HG02938 (cell line): ENCODE measurements at regions not wholly inside any gene's neighbourhood (a gene's known extent, or its start where the extent isn't known, plus 50 kb on each side); places are given as distances from the start of the nearest gene placed in this dataset.

ENCODE experiments used
- ATAC-seq: cut with Tn5 transposase; IDR thresholded peaks from one replicate; pipeline ENCODE4 v1.9.1; 2021; ENCODE audit warnings: mild to moderate bottlenecking, moderate library complexity; ENCODE audit not compliant: unreplicated experiment

DNA sequence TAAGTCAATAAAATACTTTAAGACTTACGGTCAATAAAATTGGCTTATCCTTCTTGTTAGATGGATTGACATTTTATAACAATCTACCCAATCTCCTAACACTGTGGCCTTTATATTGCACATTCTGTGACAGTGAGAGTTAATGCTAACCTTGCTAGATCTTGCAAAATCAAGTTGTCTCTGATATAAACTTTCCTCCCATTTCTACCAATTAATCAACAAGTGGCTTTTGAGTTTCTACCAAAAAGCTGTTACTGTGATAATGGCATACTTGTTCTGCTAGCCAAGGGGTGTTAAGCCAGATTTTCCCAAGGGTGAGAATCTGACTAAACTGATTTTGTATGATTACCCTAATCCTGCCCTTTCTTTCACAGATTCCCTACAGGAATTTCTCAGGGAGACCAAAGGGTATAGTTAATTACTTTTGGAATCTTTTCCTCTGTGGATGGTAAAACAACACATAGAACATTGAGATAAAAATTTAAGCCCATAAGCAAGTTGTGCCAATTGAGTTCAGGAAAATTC, 174.1 kb upstream of the SUCLG2 start:
- ATAC-seq, result no peak

DNA sequence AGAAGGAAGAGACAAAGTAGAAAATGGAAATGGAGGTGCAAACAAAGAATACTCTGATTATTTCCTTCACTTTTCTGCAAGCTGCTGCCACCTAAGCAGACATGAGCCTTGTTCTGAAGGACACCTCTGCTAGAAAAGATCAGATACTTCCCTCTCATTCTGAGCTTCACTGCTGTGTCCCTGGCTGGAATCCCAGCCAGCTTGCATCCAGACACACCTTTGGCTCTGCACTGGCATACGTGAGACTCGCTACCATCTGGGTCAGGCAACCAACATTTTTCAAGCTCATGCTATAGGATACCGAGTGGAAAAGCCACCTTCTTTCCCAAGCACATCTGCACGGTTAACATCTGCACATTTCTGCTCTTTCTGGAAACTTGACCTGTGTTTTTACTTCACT, 166.7 kb upstream of the SUCLG2 start:
- ATAC-seq, result no peak

DNA sequence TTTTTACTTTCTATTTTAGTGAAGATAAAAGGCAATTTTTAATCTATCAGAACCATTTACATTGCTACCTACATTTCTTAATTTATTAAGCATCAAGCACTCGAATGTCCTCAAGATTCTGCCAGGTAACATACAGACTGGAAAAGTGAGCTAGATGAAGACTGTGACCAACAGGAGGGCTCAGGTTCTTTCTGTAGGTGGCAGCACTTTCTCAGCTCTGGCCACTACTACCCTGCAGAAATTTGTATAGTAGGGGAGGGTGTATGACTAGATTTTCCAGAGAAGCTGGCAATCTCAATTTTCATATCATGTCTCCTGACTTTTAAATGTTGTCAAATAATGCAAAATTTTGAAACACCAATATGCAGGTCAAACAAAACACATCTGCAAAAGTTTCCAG, 165.0 kb upstream of the SUCLG2 start:
- ATAC-seq, result no peak

DNA sequence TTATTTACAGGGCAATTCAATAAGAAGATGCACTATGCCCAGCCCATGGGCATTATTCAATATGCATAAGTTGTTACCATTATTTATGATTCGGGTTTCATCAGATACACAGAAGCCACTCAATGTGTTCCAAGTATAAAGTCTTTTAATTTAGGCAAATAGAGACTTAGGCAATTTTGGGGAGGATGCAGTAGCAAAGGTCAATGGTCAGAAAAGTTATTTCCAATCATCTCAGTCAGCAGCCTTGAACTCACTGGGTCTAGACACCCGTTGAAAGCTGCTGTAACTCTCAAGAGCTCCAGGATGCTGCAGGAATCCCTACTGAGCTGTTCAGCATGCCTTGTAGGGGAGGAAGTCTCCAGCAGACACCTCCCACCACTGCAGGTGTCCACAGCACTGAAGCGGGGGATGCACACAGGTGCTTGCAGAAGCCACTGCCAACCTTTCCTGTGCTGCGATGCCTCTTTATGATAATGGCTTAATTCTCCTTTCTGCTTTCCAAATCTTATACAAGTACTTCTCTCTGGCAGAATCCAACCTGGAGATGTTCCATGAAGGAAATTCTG, 155.0 kb upstream of the SUCLG2 start:
- no peak for ATAC-seq

DNA sequence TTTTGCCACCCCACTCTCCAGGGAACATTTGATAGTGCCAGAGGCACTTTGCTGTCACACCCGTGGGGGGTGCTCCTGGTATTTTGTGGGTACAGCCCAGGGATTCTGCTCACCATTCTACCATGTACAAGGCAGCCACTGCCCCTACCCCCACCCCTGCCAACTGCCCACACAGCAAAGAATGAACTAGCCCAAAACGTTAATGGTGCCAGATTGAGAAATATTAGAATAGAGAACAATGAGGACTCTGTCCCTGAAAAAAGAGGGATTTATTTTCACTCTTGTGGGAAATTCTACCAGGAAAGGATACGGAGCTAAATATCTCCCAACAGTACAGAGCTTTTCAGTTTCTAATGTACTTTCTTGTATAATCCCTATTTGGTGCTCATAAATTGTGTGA, 154.5 kb upstream of the SUCLG2 start:
- ATAC-seq, result no peak

DNA sequence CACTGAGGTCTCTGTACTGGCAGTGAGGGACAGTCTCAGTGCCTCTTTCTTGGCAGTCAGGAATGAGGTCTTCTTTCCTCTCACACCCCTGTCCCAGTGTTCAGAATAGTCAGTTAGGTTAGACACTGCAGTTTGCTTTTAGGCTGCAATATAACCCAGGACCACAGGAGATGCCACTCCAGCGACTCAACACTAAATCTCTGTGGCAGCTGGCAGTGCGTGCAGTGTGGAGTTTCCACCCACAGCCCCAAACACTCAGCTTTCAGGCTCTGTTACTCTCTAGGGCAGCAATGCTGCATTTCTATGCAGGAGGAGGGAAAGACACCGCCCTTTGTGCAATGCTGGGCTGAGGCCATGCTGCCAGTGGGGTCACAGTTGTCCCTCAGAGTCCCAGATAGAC, 150.2 kb upstream of the SUCLG2 start:
- no peak for ATAC-seq

DNA sequence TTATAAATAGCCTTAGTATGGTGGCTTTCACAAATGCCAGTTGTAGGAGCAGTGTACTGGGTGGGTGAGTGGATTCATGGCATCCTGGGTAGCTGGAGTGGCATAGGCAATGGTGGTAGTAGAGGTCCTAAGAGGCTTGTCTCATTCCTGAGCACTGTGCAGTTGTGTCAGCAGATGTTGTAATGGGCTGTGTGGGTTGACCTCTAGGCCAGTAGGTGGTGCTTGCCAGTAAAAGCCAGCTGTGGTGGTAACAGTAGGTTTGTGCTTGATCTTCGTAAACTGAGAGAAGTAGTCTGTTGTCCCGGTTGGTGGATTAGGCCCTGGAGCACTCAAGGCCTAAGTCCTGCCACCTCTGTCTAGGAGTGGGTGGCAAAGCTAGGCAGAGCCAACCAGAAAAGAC, 149.7 kb upstream of the SUCLG2 start:
- ATAC-seq, result no peak

DNA sequence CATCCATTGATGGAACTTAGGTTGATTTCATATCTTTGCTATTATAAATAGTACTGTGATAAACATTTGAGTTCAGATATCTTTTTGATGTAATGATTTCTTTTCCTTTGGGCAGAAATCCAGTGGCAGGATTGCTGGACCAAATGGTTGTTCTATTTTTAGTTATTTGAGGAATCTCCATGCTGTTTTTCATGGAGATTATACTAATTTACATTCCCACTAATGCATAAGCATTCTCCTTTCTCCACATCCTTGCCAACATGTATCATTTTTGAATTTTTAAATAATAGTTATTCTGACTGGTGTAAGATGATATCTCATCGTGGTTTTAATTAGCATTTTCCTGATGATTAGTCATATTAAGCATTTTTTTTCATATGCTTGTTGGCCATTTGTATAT, 144.0 kb upstream of the SUCLG2 start:
- ATAC-seq, result no peak

DNA sequence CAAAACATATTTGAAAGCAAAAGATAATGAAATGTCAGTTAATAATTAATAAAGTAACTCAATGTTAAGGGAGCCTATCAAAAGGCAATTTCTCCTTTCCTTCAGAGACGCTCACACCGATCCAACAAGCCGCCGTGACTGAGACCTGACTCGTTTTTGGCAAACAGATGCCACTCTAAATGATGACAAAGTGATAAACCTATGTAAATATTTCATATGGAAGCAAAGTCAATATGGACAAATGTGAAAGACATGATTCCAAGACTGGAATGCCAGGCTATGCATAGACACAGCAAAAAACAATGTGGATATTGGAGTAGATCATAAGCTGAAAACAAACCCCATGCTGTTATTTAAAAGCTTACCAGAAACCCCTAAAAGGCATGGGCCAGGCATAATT, 137.2 kb upstream of the SUCLG2 start:
- ATAC-seq, result no peak

DNA sequence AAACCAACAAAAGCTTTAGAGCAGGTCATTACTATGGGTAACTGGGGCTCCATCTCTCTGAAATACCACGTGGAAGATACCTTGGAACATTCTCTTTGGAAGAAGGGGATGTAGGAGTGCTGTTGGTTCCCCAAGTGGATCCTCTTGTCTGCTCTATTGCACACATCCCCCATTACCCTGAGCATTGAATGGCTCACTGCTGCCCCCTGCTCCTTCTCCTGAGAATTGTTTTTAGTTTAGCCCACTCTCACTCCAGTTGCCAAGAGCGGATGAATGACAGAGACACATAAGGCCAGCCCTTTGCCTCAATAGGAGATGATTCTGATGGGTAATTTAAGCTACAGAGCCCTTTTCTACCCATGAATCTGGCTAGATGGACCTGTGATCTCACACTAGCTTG, 135.6 kb upstream of the SUCLG2 start:
- ATAC-seq, result peak; percentile 93

DNA sequence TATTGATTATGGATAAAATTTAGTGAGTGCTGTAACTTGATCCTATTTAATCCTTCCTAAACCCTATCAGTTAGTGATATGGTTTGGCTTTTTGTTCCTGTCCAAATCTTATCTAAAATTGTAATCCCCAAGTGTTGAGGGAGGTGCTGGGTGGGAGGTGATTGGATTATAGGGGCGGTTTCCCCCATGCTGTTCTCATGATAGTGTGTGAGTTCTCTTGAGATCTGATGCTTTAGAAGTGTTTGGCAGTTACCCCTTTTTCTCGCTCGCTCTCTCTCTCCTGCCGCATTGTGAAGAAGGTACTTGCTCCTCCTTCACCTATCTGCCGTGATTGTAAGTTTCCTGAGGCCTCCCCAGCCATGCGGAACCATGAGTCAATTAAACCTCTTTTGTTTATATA, 134.0 kb upstream of the SUCLG2 start:
- ATAC-seq, result no peak

DNA sequence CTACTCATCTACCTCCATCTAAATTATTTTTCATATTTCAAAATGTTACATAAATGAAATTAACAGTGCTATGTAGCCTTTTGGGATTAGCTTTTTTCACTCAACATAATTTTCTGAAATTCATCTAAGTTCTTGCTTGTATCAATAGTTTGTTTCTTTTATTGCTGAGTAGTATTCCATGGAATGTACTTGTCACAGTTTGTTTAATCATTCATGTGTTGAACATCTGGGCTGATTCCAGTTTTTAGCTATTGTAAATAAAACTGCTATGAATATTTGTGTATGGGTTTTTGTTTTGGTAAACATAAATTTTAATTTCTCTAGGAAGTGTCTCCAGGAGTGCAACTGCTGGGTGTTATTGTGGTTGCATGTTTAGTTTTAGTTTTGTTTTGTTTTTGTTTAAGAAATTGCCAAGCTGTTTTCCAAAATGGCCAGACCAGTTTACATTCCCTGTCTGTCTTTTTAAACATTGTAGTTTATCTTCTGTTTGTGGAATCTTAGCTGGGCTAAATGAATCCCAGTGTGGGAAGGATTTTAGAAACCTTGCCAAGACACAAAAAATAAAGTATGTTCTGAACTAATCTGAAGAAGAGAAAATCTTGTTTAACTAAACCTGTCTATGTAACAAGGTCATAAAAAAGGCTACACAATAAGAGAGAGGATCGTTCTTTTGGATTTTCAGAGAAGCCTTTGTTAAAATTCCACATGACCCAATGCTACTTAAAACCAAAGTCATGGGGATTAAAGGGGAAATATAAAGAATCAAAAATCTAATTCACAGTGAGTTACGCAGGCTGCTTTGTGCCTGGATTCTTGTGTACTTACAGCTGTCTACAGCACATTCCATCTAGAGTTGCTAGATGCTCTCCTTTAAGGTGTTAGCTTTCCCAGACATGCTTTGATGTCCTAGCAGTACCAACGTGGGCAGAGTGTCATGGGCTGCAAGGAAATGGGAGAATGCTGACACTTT, 129.2 kb upstream of the SUCLG2 start:
- ATAC-seq, result no peak

DNA sequence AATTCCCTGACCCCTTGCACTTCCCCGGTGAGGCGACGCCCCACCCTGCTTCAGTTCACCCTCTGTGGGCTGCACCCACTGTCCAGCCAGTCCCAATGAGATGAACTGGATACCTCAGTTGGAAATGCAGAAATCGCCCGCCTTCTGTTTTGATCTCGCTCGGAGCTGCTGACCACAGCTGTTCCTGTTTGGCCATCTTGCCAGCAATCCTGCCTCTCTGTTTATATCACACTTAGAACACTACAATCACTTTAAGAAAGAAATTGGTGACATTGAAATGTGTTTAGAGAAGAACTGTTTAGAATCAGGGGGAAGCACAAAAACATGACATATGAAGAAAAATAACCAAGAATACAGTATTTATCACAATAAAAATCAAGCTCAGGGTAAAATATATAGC, 127.5 kb upstream of the SUCLG2 start:
- no peak for ATAC-seq

DNA sequence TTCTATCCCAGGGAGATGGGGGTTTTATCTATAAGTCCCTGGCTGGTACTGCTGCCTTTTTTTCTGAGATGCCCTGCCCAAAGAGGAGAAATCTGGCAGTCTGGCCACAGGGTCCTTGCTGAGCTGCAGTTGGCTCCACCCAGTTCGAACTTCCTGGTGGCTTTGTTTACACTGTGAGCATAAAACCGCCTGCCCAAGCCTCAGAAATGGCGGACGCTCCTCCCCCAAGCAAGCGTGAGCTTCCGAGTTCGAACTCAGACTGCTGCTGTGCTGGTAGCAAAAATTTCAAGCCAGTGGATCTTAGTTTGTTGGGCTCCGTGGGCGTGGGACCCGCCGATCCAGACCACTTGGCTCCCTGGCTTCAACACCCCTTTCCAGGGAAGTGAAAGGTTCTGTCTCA, 126.8 kb upstream of the SUCLG2 start:
- no peak for ATAC-seq

DNA sequence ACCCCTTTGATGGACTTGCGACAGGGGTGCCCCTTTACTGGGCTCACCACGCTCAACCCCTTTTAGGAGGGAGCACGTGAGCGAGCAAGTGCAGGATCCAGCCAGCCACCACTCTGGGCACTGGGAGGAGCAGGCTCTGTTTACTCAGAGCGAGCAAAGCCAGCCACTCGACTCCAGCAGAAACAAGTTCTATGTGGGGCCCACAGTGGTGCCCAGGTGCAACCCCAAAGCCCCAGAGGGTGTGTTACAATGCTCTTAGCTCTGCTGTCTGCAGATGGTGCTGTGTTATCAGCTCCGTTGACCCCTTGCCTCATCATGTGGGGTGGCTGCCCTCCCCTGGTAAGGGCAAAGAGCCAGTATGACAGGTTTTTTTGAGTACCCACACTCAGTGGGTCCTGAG, 120.3 kb upstream of the SUCLG2 start:
- no peak for ATAC-seq

DNA sequence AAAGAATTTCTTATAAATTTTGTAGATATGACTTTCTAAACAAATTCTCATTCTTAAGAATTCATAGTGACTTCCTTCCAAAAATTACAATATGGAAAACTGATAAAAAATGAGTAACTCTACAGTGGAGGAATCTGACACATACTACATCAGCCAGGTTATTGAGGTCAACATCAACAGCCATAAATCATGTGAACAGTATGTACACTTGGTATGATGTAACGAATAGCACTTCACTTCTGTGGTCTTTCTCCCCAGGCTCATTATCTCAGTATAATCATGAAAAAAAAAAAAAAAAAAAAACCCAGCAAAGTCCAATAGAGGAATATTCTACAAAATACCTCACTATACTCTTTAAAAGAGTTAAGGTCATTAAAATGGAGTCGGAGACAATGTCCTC, 111.2 kb upstream of the SUCLG2 start:
- ATAC-seq, result no peak

DNA sequence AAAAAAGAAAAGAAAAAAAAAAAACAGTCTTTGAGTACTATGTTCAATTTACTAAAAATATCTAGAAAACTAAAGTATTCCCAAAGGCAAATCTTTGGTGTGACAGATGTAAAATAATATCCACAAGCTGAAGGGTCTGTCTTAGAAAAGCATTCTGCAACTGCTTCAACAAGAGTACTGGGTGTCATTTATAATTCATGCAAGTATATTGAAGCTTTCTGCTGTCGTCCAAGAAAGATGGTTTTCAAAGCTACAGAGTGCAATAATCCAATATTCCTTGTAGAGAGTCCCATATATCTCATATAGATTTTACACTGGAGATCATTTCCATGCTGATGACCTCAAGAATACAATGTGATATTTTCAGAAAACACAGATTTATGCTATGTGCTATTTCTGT, 90.9 kb upstream of the SUCLG2 start:
- ATAC-seq, result no peak

DNA sequence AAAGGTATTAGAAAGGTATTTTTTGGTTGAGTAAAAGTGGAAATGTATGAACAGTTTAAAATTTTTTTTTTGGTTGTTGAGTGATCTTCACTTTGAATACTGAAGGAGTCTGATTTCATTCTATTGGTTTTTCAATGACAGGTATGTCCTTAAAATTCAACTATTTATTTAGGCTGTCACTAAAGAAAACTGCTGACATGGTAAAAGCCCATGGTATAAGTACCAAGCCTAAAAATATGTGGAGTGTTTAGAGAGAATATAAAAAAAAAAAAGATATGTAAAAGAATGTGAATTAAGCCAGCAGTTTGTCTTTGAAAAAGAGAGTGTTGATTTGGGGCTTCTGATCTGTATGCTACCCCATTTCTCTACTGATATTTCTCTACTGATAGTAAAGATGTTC, 90.3 kb upstream of the SUCLG2 start:
- ATAC-seq, result no peak

DNA sequence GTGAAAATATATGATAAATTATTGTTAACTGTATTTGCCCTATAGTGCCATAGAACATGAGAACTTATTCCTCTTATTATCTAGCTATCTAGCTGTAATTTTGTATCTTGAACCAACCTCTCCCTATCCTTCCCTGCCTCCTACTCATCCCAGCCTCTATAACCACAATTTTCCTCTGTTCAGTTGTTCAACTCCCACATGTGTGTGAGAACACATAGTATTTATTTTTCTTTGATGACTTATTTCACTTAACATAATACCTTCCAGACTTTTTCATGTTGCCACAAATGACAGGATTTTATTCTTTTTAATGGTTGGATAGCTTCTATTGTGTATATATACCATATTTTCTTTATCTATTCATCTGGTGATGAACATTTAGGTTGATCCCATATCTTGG, 85.4 kb upstream of the SUCLG2 start:
- ATAC-seq, result no peak

DNA sequence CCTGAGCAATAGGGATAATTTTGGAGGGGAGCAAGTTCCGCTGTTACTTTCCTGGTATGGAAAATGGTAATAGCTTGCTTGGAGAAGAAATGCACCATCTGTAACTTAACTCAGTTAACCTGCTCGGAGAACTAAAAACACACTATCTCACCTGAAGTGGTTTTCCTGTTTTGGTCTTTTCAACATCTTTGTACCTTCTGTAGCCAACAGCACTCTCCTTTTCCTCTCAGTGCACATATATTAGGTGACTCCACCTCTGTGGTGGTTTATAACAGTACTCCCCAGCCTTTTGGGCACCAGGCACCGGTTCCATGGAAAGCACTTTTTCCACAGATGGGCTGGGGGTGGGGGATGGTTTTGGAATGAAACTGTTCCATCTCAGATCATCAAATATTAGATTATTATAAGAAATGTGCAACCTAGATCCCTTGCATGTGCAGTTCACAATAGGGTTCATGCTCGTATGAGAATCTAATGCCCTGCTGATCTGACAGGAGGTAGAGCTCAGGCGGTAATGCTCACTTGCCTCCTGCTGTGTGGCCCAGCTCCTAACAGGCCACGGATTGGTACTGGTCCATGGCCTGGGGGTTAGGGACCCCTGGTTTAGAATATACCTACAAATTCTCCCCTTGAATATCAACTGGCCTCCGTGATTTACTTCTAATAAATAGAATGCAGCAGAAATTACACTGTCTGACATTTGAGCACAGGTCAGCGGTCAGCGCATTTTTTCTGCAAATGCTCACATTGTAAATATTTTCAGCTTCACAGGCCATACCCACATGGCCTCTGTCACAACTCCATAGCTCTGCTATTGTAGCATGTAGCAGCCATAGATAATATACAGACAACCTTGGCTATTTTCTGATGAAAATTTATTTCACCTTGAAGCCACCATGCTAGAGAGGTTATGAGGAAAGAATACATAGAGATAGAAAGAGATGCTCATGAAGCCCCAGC, 83.8 kb upstream of the SUCLG2 start:
- no peak for ATAC-seq

DNA sequence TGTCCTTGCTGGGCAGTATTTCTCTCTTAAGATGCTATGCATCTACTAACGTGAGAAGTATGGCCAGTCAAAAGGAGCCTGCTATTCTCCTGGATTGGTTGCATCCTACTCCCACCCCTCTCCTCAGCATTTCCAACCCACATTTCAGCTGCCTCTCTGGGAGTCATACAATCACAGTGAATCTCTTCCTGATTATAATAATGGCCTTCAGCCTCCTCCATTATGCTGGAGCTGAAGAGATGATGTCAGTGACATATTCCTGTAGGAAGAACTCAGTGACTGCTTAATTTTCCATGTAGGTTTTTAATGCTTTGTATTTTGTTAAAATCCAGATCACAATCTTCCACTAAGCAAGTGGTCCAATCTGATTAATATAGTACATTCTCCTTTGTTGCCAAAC, 82.7 kb upstream of the SUCLG2 start:
- ATAC-seq, result no peak
